GM12878 (cell line): ENCODE measurements at regions not wholly inside any gene's neighbourhood (a gene's known extent, or its start where the extent isn't known, plus 50 kb on each side); places are given as distances from the start of the nearest gene placed in this dataset.

Experiments used
- ATAC-seq: fragments of 200-7000 bp; cut with Tn5 transposase; 3 replicates; pipeline ENCODE4 v1.9.1; 2020; ENCODE audit warnings: mild to moderate bottlenecking, moderate library complexity
- BruUV-seq: library from RNA; stranded (reverse); fragments of 400-500 nt; replicated peaks from 2 replicates; lab custom pipeline; 2021; lab: Mats Ljungman, UMichigan
- CTCF ChIA-PET: fragments of 300-600 bp; sonication (Branson Sonifier 250); formaldehyde crosslinking; extraction: SDS; loops from one replicate; lab custom pipeline; 2021; ENCODE audit warnings: inconsistent platforms; lab: Yijun Ruan, JAX
- POLR2A ChIA-PET: fragments of 350-600 bp; formaldehyde crosslinking; extraction: SDS; loops from one replicate; lab custom pipeline; 2021; ENCODE audit warnings: inconsistent platforms; lab: Charles Lee
- RAD21 ChIA-PET: fragments of 300-600 bp; sonication (Branson Sonifier 250); formaldehyde crosslinking; loops from one replicate; lab custom pipeline; 2023; ENCODE audit warnings: antibody characterized with exemption; ENCODE audit not compliant: unreplicated experiment; lab: Charles Lee
- SMC1A ChIA-PET: fragments of 300-600 bp; sonication (Branson Sonifier 250); formaldehyde crosslinking; loops from one replicate; lab custom pipeline; 2023; ENCODE audit not compliant: unreplicated experiment, uncharacterized antibody; lab: Charles Lee
- DNase-seq: peaks from one replicate; pipeline ENCODE4 v3.0.0-alpha.2; 2011; ENCODE audit warnings: low read depth, low spot score
- FAIRE-seq: peaks from 3 replicates; lab custom pipeline; 2011; peaks lifted over from hg19 to GRCh38; lab: Jason Lieb, UNC
- H2AFZ ChIP-seq: 2 replicates; pipeline ENCODE4 v1.6.0; 2011; ENCODE audit warnings: low read depth, low read length, control low read depth; ENCODE audit not compliant: control insufficient read depth
- H3K27ac ChIP-seq: 2 replicates; pipeline ENCODE4 v1.5.1; 2011; ENCODE audit warnings: control low read depth; ENCODE audit not compliant: control insufficient read depth, insufficient read depth
- H3K27me3 ChIP-seq, 2 experiments: replicated peaks in 1 of 2; 2 replicates each; pipeline versions ENCODE4 v1.6.0 to v1.6.1; 2011; ENCODE audit warnings: low read length in 1 of 2; ENCODE audit not compliant: control insufficient read depth in 2 of 2, insufficient read depth in 2 of 2
- H3K36me3 ChIP-seq, 2 experiments: 2 replicates each; pipeline ENCODE4 v1.5.1; 2011; ENCODE audit warnings: low read length in 1 of 2; ENCODE audit not compliant: control insufficient read depth in 2 of 2, insufficient read depth in 2 of 2
- H3K4me1 ChIP-seq: 2 replicates; pipeline ENCODE4 v1.6.1; 2011; ENCODE audit warnings: mild to moderate bottlenecking, low read length, moderate library complexity, mixed read lengths; ENCODE audit not compliant: control insufficient read depth, insufficient read depth
- H3K4me2 ChIP-seq: 2 replicates; pipeline ENCODE4 v1.6.0; 2011; ENCODE audit warnings: control low read depth; ENCODE audit not compliant: control insufficient read depth, insufficient read depth
- H3K4me3 ChIP-seq: fragments of 200-600 bp; sonication (generic); 2 replicates; pipeline ENCODE4 v1.5.1; 2016
- H3K79me2 ChIP-seq: 2 replicates; pipeline ENCODE4 v1.6.0; 2011; ENCODE audit warnings: low read length; ENCODE audit not compliant: control insufficient read depth, insufficient read depth
- H3K9ac ChIP-seq: 2 replicates; pipeline ENCODE4 v1.8.0; 2011; ENCODE audit warnings: low read length, control low read depth, mixed read lengths; ENCODE audit not compliant: control insufficient read depth, insufficient read depth
- H3K9me3 ChIP-seq: replicated peaks from 3 replicates; pipeline ENCODE4 v1.5.1; 2011; ENCODE audit warnings: mild to moderate bottlenecking, low read length; ENCODE audit not compliant: control insufficient read depth, insufficient read depth
- H4K20me1 ChIP-seq: 2 replicates; pipeline ENCODE4 v1.6.0; 2011; ENCODE audit not compliant: control insufficient read depth, insufficient read depth
- CBFB ChIP-seq: IDR thresholded peaks from 2 replicates; pipeline ENCODE4 v1.6.1; 2016; ENCODE audit warnings: antibody characterized with exemption, low read depth
- CHD4 ChIP-seq: fragments of 200-600 bp; sonication (generic); IDR thresholded peaks from 2 replicates; pipeline ENCODE4 v1.6.1; 2016; ENCODE audit warnings: mild to moderate bottlenecking
- IKZF1 ChIP-seq: fragments of 450-650 bp; conservative IDR thresholded peaks from 2 replicates; pipeline ENCODE4 v1.6.1; 2017; ENCODE audit warnings: antibody characterized with exemption, mild to moderate bottlenecking
- JUNB ChIP-seq: IDR thresholded peaks from 2 replicates; pipeline ENCODE4 v1.6.1; 2016; ENCODE audit warnings: antibody characterized with exemption, mild to moderate bottlenecking
- MEF2B ChIP-seq: fragments of 450-650 bp; IDR thresholded peaks from 2 replicates; pipeline ENCODE4 v1.6.1; 2018; ENCODE audit warnings: mild to moderate bottlenecking, moderate library complexity; ENCODE audit not compliant: partially characterized antibody, poor library complexity, severe bottlenecking
- MXI1 ChIP-seq: fragments of 150-350 bp; IDR thresholded peaks from 2 replicates; pipeline ENCODE4 v1.6.1; 2011; ENCODE audit warnings: low read depth, mild to moderate bottlenecking, inconsistent platforms, low read length, improper control_type of control experiment
- MYB ChIP-seq: fragments of 150-350 bp; IDR thresholded peaks from 2 replicates; pipeline ENCODE4 v1.6.1; 2014; ENCODE audit warnings: mild to moderate bottlenecking, low read depth, low read length, borderline replicate concordance
- NBN ChIP-seq: fragments of 450-650 bp; IDR thresholded peaks from 2 replicates; pipeline ENCODE4 v1.6.1; 2016
- PAX5 ChIP-seq: IDR thresholded peaks from 2 replicates; pipeline ENCODE4 v1.6.1; 2011; ENCODE audit warnings: low read depth, low read length, borderline replicate concordance
- RUNX3 ChIP-seq: IDR thresholded peaks from 2 replicates; pipeline ENCODE4 v1.6.1; 2012; ENCODE audit warnings: low read length, inconsistent platforms
- ZNF384 ChIP-seq: IDR thresholded peaks from 2 replicates; pipeline ENCODE4 v1.6.1; 2012; ENCODE audit warnings: low read depth, mild to moderate bottlenecking, low read length, improper control_type of control experiment, borderline replicate concordance
- WGBS: methylation state at CpG from one replicate; pipeline ENCODE4 v1.1.6; 2016; ENCODE audit warnings: low lambda C conversion rate; ENCODE audit not compliant: insufficient replicate concordance, insufficient coverage; ENCODE audit errors: missing lambda C conversion rate; 5-methylcytosine and 5-hydroxymethylcytosine counted together
- in situ Hi-C: fragments of 300-500 bp; cut with MboI; formaldehyde crosslinking; loops from 9 replicates; pipeline ENCODE4 v1.14.3; 2018; ENCODE audit warnings: mixed read lengths
- intact Hi-C: fragments of 100-400 bp; cut with micrococcal nuclease; formaldehyde crosslinking; loops from one replicate; pipeline ENCODE4 v1.14.2; 2022; ENCODE audit not compliant: unreplicated experiment
- TF ChIP-seq, protein P1 (sequence below): IDR thresholded peaks from 2 replicates; pipeline ENCODE4 v1.6.1; 2012; ENCODE audit warnings: improper control_type of control experiment, low read depth, low read length; ENCODE audit not compliant: insufficient replicate concordance

DNA sequence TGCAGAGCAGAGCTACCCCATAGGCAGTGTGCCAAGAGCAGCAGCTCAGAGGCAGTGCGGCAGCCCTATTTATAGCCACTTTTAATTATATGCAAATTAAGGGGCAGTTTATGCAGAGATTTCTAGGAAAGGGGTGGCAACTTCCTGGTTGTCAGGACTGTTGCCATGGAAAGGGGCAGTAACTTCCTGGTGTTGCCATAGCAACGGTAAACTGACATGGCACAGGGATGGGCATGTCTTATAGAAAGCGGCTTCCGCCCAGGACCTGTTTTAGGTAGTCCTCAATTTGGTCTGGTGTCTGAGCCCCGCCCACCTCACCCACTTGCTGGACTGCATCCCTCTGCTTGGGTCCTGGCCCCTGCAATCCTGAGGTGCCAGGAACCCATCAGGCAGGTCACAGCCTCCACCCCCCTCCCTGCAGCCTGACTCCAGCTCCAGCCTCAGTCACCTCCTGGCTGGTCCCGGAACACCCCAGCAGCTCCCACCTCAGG lies 115.8 kb downstream of the TMEM130 start:
- CTCF ChIA-PET: interaction anchor here (1.0 kb wide), 1 partner anchor 25 kb away, joined by 3 read pairs; no protein-coding TSS in a partner anchor
- WGBS: 15% methylated on average over 6 of the region's 6 CpGs
- no peak for FAIRE-seq

More for the DNA sequence above, 115.8 kb downstream of the TMEM130 start:
- no peaks in the 10 kb centered on the region for H3K4me1 ChIP-seq
- H2AFZ ChIP-seq: no peak overlapping the region
- ATAC-seq (no peak), DNase-seq (no peak)
- no peaks in the 10 kb centered on the region for H4K20me1 ChIP-seq
- H3K36me3 ChIP-seq: no peaks in the 10 kb centered on the region
- intact Hi-C loops (loop anchor here (2.0 kb wide), 1 partner anchor 87 kb away; no protein-coding TSS in a partner anchor), in situ Hi-C loops (loop anchor here (5.0 kb wide), 1 partner anchor 88 kb away; no protein-coding TSS in a partner anchor)
- no peaks in the 10 kb centered on the region for H3K79me2 ChIP-seq
- no peak overlapping the region for H3K4me3 ChIP-seq
- no peaks in the 10 kb centered on the region for H3K27me3 ChIP-seq
- H3K4me2 ChIP-seq: no peak overlapping the region
- TF ChIP-seq, protein P1, sequence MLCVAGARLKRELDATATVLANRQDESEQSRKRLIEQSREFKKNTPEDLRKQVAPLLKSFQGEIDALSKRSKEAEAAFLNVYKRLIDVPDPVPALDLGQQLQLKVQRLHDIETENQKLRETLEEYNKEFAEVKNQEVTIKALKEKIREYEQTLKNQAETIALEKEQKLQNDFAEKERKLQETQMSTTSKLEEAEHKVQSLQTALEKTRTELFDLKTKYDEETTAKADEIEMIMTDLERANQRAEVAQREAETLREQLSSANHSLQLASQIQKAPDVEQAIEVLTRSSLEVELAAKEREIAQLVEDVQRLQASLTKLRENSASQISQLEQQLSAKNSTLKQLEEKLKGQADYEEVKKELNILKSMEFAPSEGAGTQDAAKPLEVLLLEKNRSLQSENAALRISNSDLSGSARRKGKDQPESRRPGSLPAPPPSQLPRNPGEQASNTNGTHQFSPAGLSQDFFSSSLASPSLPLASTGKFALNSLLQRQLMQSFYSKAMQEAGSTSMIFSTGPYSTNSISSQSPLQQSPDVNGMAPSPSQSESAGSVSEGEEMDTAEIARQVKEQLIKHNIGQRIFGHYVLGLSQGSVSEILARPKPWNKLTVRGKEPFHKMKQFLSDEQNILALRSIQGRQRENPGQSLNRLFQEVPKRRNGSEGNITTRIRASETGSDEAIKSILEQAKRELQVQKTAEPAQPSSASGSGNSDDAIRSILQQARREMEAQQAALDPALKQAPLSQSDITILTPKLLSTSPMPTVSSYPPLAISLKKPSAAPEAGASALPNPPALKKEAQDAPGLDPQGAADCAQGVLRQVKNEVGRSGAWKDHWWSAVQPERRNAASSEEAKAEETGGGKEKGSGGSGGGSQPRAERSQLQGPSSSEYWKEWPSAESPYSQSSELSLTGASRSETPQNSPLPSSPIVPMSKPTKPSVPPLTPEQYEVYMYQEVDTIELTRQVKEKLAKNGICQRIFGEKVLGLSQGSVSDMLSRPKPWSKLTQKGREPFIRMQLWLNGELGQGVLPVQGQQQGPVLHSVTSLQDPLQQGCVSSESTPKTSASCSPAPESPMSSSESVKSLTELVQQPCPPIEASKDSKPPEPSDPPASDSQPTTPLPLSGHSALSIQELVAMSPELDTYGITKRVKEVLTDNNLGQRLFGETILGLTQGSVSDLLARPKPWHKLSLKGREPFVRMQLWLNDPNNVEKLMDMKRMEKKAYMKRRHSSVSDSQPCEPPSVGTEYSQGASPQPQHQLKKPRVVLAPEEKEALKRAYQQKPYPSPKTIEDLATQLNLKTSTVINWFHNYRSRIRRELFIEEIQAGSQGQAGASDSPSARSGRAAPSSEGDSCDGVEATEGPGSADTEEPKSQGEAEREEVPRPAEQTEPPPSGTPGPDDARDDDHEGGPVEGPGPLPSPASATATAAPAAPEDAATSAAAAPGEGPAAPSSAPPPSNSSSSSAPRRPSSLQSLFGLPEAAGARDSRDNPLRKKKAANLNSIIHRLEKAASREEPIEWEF: no peak
- TF ChIP-seq JUNB: no peak
- TF ChIP-seq PAX5: no peak
- TF ChIP-seq CBFB: no peak
- TF ChIP-seq MYB: no peak
- TF ChIP-seq RUNX3: no peak
- no peak for TF ChIP-seq ZNF384
- no peak for TF ChIP-seq CHD4
- no peak for TF ChIP-seq IKZF1
- TF ChIP-seq NBN: no peak
- no peak for TF ChIP-seq MEF2B
- no peak for TF ChIP-seq MXI1
- BruUV-seq: no TSS peak
- ChIA-PET SMC1A (no interaction called here), RAD21 (no interaction called here), POLR2A (interaction anchor here (0.5 kb wide), 1 partner anchor 774 kb away, joined by 4 read pairs; no protein-coding TSS in a partner anchor)
- no peak overlapping the region for H3K9ac ChIP-seq
- no peaks in the 10 kb centered on the region; the same call in 2 of the 3 replicates for H3K9me3 ChIP-seq
- H3K27ac ChIP-seq: no peak overlapping the region
